HL-60 (cell line): ENCODE measurements at regions not wholly inside any gene's neighbourhood (a gene's known extent, or its start where the extent isn't known, plus 50 kb on each side); places are given as distances from the start of the nearest gene placed in this dataset.

Experiments used
- TF ChIP-seq, protein P1 (sequence below): IDR thresholded peaks from one replicate; pipeline ENCODE4 v1.5.1; 2011; ENCODE audit warnings: low read length, control low read depth, inconsistent platforms; ENCODE audit not compliant: insufficient read depth
- TF ChIP-seq, protein P2 (sequence below): IDR thresholded peaks from 2 replicates; pipeline ENCODE4 v1.6.1; 2012; ENCODE audit warnings: low read depth; ENCODE audit not compliant: insufficient replicate concordance

DNA sequence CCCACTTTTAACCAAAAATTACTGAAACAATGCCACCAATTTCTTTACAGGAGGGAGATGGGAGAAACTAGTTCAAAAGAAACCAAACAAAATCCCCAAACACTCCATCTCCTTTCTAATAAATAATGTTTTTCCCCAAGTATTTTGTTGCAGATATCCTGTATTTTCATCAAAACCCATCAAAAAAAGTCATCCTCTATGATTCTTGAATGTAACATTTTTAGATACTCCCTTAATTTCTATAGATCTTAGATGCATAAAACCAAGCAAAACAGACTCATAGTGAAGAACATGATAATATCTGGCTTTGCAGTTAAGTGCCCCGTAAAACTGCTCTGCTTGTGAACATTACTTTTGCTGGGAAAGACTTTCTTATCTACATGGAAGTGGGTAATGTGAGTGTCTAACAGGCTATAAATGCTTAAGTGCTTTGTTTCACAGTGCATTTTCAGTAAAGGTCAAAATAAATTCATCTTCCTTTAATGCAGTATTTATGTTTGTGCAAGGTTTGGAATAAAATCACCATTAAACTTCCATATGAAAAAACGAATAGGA is 77.3 kb upstream of the TBCA start:
- TF ChIP-seq, protein P1, sequence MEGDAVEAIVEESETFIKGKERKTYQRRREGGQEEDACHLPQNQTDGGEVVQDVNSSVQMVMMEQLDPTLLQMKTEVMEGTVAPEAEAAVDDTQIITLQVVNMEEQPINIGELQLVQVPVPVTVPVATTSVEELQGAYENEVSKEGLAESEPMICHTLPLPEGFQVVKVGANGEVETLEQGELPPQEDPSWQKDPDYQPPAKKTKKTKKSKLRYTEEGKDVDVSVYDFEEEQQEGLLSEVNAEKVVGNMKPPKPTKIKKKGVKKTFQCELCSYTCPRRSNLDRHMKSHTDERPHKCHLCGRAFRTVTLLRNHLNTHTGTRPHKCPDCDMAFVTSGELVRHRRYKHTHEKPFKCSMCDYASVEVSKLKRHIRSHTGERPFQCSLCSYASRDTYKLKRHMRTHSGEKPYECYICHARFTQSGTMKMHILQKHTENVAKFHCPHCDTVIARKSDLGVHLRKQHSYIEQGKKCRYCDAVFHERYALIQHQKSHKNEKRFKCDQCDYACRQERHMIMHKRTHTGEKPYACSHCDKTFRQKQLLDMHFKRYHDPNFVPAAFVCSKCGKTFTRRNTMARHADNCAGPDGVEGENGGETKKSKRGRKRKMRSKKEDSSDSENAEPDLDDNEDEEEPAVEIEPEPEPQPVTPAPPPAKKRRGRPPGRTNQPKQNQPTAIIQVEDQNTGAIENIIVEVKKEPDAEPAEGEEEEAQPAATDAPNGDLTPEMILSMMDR: no peak
- TF ChIP-seq, protein P2, sequence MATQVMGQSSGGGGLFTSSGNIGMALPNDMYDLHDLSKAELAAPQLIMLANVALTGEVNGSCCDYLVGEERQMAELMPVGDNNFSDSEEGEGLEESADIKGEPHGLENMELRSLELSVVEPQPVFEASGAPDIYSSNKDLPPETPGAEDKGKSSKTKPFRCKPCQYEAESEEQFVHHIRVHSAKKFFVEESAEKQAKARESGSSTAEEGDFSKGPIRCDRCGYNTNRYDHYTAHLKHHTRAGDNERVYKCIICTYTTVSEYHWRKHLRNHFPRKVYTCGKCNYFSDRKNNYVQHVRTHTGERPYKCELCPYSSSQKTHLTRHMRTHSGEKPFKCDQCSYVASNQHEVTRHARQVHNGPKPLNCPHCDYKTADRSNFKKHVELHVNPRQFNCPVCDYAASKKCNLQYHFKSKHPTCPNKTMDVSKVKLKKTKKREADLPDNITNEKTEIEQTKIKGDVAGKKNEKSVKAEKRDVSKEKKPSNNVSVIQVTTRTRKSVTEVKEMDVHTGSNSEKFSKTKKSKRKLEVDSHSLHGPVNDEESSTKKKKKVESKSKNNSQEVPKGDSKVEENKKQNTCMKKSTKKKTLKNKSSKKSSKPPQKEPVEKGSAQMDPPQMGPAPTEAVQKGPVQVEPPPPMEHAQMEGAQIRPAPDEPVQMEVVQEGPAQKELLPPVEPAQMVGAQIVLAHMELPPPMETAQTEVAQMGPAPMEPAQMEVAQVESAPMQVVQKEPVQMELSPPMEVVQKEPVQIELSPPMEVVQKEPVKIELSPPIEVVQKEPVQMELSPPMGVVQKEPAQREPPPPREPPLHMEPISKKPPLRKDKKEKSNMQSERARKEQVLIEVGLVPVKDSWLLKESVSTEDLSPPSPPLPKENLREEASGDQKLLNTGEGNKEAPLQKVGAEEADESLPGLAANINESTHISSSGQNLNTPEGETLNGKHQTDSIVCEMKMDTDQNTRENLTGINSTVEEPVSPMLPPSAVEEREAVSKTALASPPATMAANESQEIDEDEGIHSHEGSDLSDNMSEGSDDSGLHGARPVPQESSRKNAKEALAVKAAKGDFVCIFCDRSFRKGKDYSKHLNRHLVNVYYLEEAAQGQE: no peak
